Panc1 (cell line): ENCODE measurements at regions not wholly inside any gene's neighbourhood (a gene's known extent, or its start where the extent isn't known, plus 50 kb on each side); places are given as distances from the start of the nearest gene placed in this dataset.

ENCODE experiments used
- ATAC-seq: fragments of 200-7000 bp; cut with Tn5 transposase; 2 replicates; pipeline ENCODE4 v1.9.1; 2020; ENCODE audit warnings: mild to moderate bottlenecking, moderate library complexity
- BruUV-seq: library from RNA; stranded (reverse); fragments of 400-500 nt; replicated peaks from 2 replicates; lab custom pipeline; 2021; lab: Mats Ljungman, UMichigan
- CTCF ChIA-PET: fragments of 300-600 bp; sonication (Branson Sonifier 250); formaldehyde crosslinking; loops from one replicate; lab custom pipeline; 2022; ENCODE audit warnings: antibody characterized with exemption; lab: Charles Lee
- POLR2A ChIA-PET: fragments of 300-600 bp; sonication (Branson Sonifier 250); formaldehyde crosslinking; loops from one replicate; lab custom pipeline; 2022; ENCODE audit warnings: antibody characterized with exemption; lab: Charles Lee
- DNase-seq: peaks from one replicate; pipeline ENCODE4 v3.0.0-alpha.2; 2010; ENCODE audit warnings: low read depth, low spot score
- H3K27ac ChIP-seq: 2 replicates; pipeline ENCODE4 v1.5.1; 2011; ENCODE audit warnings: mild to moderate bottlenecking, low read length, inconsistent platforms
- H3K27me3 ChIP-seq: fragments of 200-500 bp; sonication (Bioruptor generic); 2 replicates; pipeline ENCODE4 v1.6.0; 2014; ENCODE audit warnings: low read length, inconsistent platforms; ENCODE audit not compliant: control insufficient read depth, insufficient read depth
- H3K36me3 ChIP-seq: fragments of 200-500 bp; sonication (Bioruptor generic); 2 replicates; pipeline ENCODE4 v1.5.1; 2014; ENCODE audit warnings: inconsistent platforms, mild to moderate bottlenecking, low read length, moderate library complexity; ENCODE audit not compliant: control insufficient read depth, insufficient read depth
- H3K4me1 ChIP-seq: 2 replicates; pipeline ENCODE4 v1.5.1; 2011; ENCODE audit warnings: inconsistent platforms, mild to moderate bottlenecking, low read length, moderate library complexity; ENCODE audit not compliant: control insufficient read depth, insufficient read depth
- H3K4me3 ChIP-seq, 2 experiments: 2 replicates each; pipeline ENCODE4 v1.5.1; 2011 to 2012; ENCODE audit warnings: low read depth in 2 of 2, low read length in 2 of 2, mild to moderate bottlenecking in 2 of 2, inconsistent platforms in 1 of 2, moderate library complexity in 1 of 2
- H3K9me3 ChIP-seq: fragments of 200-500 bp; sonication (Bioruptor generic); 2 replicates; pipeline ENCODE4 v1.5.1; 2014; ENCODE audit warnings: low read depth, mild to moderate bottlenecking, inconsistent platforms, low read length, moderate library complexity; ENCODE audit not compliant: control insufficient read depth, insufficient read depth
- CTCF ChIP-seq: fragments of 450-650 bp; IDR thresholded peaks from 2 replicates; pipeline ENCODE4 v1.5.1; 2017; ENCODE audit warnings: mild to moderate bottlenecking
- POLR2AphosphoS5 ChIP-seq: IDR thresholded peaks from 2 replicates; pipeline ENCODE4 v1.6.1; 2012; ENCODE audit warnings: mild to moderate bottlenecking, low read depth, low read length, moderate library complexity
- REST ChIP-seq, 2 experiments: IDR thresholded peaks; 2 replicates each; pipeline ENCODE4 v1.6.1; 2011 to 2012; ENCODE audit warnings: low read depth in 2 of 2, control low read depth in 1 of 2, low read length in 1 of 2, mild to moderate bottlenecking in 1 of 2, moderate library complexity in 1 of 2; ENCODE audit not compliant: insufficient read depth in 1 of 2
- SIN3A ChIP-seq: IDR thresholded peaks from 2 replicates; pipeline ENCODE4 v1.6.1; 2012; ENCODE audit warnings: low read depth, mild to moderate bottlenecking, low read length, moderate library complexity, borderline replicate concordance; ENCODE audit not compliant: insufficient read depth
- TCF7L2 ChIP-seq: IDR thresholded peaks from 2 replicates; pipeline ENCODE4 v1.6.1; 2011; ENCODE audit warnings: mild to moderate bottlenecking, low read depth, low read length, inconsistent platforms
- in situ Hi-C: cut with HindIII; loops from 2 replicates; pipeline ENCODE4 v1.10.0; 2016; ENCODE audit warnings: low sequenced_read_pairs, low pct_unique_long_range_greater_than_20kb
- intact Hi-C: fragments of 100-400 bp; cut with micrococcal nuclease; formaldehyde crosslinking; loops from one replicate; pipeline ENCODE4 v1.10.0; 2022; ENCODE audit not compliant: unreplicated experiment

DNA sequence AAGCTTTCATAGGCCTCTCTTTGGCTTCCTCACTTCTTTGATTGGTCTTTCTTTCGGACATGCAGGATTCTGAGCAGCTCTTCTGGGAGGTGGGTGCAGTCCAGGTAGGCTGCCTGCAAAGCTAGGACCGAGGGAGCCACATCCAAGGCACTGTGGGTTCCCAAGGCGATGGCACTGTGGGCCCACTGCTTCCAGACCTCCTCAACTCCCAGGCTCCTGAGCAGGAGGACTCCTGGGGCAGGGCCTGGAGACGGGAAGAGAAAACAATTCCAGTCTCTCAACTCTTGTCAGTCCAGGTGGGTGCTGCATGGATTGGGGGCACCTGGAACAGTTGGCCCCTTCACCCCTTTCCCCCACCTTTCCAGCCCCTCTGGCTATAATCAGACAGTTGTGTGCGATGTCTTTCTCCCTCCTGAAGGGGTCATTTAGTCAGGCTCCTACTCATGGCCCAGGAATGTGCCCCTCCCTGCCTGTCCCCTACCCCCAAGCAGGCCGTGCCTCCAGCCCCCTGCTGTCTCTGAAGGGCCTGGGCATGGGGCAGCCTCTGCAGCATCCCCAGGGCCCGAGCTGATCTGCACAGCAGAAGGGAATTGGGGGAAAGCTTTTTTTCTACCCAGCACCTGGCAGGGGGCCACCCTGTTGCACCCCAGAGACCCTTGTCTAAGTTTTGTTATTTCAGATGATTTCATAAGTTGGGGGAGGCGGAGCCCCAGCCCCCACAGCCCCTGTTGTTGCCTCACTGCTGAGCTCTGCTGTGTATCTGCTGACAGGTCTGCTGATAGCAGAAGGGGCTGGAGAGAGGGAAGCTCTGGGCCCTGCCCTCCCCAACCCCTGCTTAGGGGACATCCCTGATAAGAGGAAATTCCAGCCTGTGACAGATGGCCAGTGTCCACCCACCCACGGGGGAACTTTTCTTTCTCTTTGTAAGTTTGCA is 330.3 kb downstream of the SEC14L1 start:
- TF ChIP-seq POLR2AphosphoS5 (no peak), CTCF (no peak), TCF7L2 (no peak), SIN3A (no peak), REST (IDR thresholded peaks at IDR 0.05; ENCODE audit: insufficient read depth in 1 of 2, low read depth in 2 of 2, low read length in 1 of 2) (no peak)
- in situ Hi-C loops: no loop called here
- Histone ChIP-seq H3K4me3 (no peak overlapping the region), H3K9me3 (no peaks in the 10 kb centered on the region), H3K36me3 (0 out of 2 replicates have a peak, but pooled peaks cover 4% of the 10 kb centered on the region), H3K4me1 (peaks cover 59% of the 10 kb centered on the region), H3K27me3 (no peaks in the 10 kb centered on the region), H3K27ac (peak overlapping the region; percentile 18; the same call in 1 of the 2 replicates)
- DNase-seq: no peak
- intact Hi-C loops: no loop called here
- ATAC-seq: 0 out of 2 replicates have a peak, but pooled peaks have one; percentile 10
- ChIA-PET CTCF (no interaction called here), POLR2A (no interaction called here)
- no TSS peak for BruUV-seq

- in situ Hi-C loops: no loop called here
- intact Hi-C loops: no loop called here
- BruUV-seq: no TSS peak
- no peak for DNase-seq
- H3K9me3 ChIP-seq: no peaks in the 10 kb centered on the region
- TF ChIP-seq POLR2AphosphoS5: no peak
- TF ChIP-seq SIN3A: no peak
- no peak for TF ChIP-seq TCF7L2
- no peak for TF ChIP-seq CTCF
- TF ChIP-seq REST (IDR thresholded peaks at IDR 0.05; ENCODE audit: insufficient read depth in 1 of 2, low read depth in 2 of 2, low read length in 1 of 2): no peak
- H3K27ac ChIP-seq: peak overlapping the region; percentile 5; the same call in 1 of the 2 replicates
- ChIA-PET CTCF (interaction anchor here (0.6 kb wide), 1 partner anchor 131 kb away, joined by 4 read pairs; no protein-coding TSS in a partner anchor), POLR2A (interaction anchor here (0.6 kb wide), 1 partner anchor 347 kb away, joined by 4 read pairs; no protein-coding TSS in a partner anchor)
- no peak overlapping the region for H3K4me3 ChIP-seq
- 0 out of 2 replicates have a peak, but pooled peaks cover 4% of the 10 kb centered on the region for H3K36me3 ChIP-seq
- no peaks in the 10 kb centered on the region for H3K27me3 ChIP-seq
- peaks cover 66% of the 10 kb centered on the region for H3K4me1 ChIP-seq
- ATAC-seq: no peak
Observed at GRCh38 chr17:77471984-77472461, 331.3 kb downstream of the SEC14L1 start.
